H9 (cell line): ENCODE measurements at regions not wholly inside any gene's neighbourhood (a gene's known extent, or its start where the extent isn't known, plus 50 kb on each side); places are given as distances from the start of the nearest gene placed in this dataset.

Experiments
- DNase-seq: peaks from one replicate; pipeline ENCODE4 v3.0.0-alpha.2; 2017
- H2AFZ ChIP-seq: one replicate; pipeline ENCODE4 v1.6.1; 2013; ENCODE audit warnings: mild to moderate bottlenecking, low read length, control low read depth, moderate library complexity
- H2AK5ac ChIP-seq: 2 replicates; pipeline ENCODE4 v1.6.1; 2013; ENCODE audit warnings: low read length, control low read depth, mixed read lengths; ENCODE audit not compliant: insufficient read length
- H2BK120ac ChIP-seq: one replicate; pipeline ENCODE4 v1.6.1; 2013; ENCODE audit warnings: low read depth, mild to moderate bottlenecking, low read length, control low read depth, inconsistent platforms; ENCODE audit not compliant: poor library complexity, severe bottlenecking
- H2BK12ac ChIP-seq: 2 replicates; pipeline ENCODE4 v1.6.1; 2013; ENCODE audit warnings: low read length, control low read depth, mixed read lengths, low read depth; ENCODE audit not compliant: insufficient read length
- H2BK15ac ChIP-seq: 2 replicates; pipeline ENCODE4 v1.6.1; 2013; ENCODE audit warnings: low read depth, low read length, control low read depth
- H2BK20ac ChIP-seq: one replicate; pipeline ENCODE4 v1.6.1; 2013; ENCODE audit warnings: low read depth, mild to moderate bottlenecking, low read length, control low read depth, inconsistent platforms; ENCODE audit not compliant: poor library complexity, severe bottlenecking
- H2BK5ac ChIP-seq: 2 replicates; pipeline ENCODE4 v1.6.1; 2013; ENCODE audit warnings: low read length, control low read depth, mixed read lengths; ENCODE audit not compliant: insufficient read length
- H3K14ac ChIP-seq: 2 replicates; pipeline ENCODE4 v1.6.1; 2013; ENCODE audit warnings: low read length, control low read depth; ENCODE audit not compliant: insufficient read depth
- H3K18ac ChIP-seq: 2 replicates; pipeline ENCODE4 v1.6.1; 2013; ENCODE audit warnings: low read depth, mild to moderate bottlenecking, mixed read lengths, low read length, control low read depth; ENCODE audit not compliant: insufficient read length
- H3K23ac ChIP-seq: 2 replicates; pipeline ENCODE4 v1.6.1; 2013; ENCODE audit warnings: low read length, control low read depth, mixed read lengths, low read depth; ENCODE audit not compliant: insufficient read length
- H3K23me2 ChIP-seq: 2 replicates; pipeline ENCODE4 v1.6.1; 2013; ENCODE audit warnings: low read depth, mild to moderate bottlenecking, mixed read lengths, low read length, control low read depth; ENCODE audit not compliant: insufficient read length, poor library complexity, severe bottlenecking
- H3K27ac ChIP-seq: 2 replicates; pipeline ENCODE4 v1.5.1; 2013; ENCODE audit warnings: low read length, control low read depth, mixed read lengths, low read depth; ENCODE audit not compliant: insufficient read length
- H3K27me3 ChIP-seq: 2 replicates; pipeline ENCODE4 v1.6.1; 2013; ENCODE audit warnings: low read length, control low read depth, inconsistent platforms; ENCODE audit not compliant: insufficient read depth
- H3K4ac ChIP-seq: 2 replicates; pipeline ENCODE4 v1.6.1; 2013; ENCODE audit warnings: low read depth, mild to moderate bottlenecking, control low read depth, inconsistent platforms, low read length, moderate library complexity
- H3K4me1 ChIP-seq: 2 replicates; pipeline ENCODE4 v1.6.1; 2013; ENCODE audit warnings: low read length, control low read depth, inconsistent platforms; ENCODE audit not compliant: insufficient read depth
- H3K4me2 ChIP-seq: 2 replicates; pipeline ENCODE4 v1.6.1; 2013; ENCODE audit warnings: low read length, control low read depth, mixed read lengths; ENCODE audit not compliant: insufficient read length, insufficient read depth
- H3K56ac ChIP-seq: 2 replicates; pipeline ENCODE4 v1.6.1; 2013; ENCODE audit warnings: low read depth, mild to moderate bottlenecking, mixed read lengths, low read length, control low read depth; ENCODE audit not compliant: insufficient read length
- H3K79me1 ChIP-seq: 2 replicates; pipeline ENCODE4 v1.6.1; 2013; ENCODE audit warnings: low read depth, mild to moderate bottlenecking, moderate library complexity, low read length, control low read depth, inconsistent platforms; ENCODE audit not compliant: insufficient read depth, poor library complexity, severe bottlenecking
- H3K79me2 ChIP-seq: 2 replicates; pipeline ENCODE4 v1.6.1; 2013; ENCODE audit warnings: low read length, control low read depth, inconsistent platforms; ENCODE audit not compliant: insufficient read depth
- H3K9ac ChIP-seq: 2 replicates; pipeline ENCODE4 v1.6.1; 2013; ENCODE audit warnings: low read length, control low read depth, mixed read lengths; ENCODE audit not compliant: insufficient read length; ENCODE audit errors: extremely low read depth
- H3K9me3 ChIP-seq: one replicate; pipeline ENCODE4 v1.6.1; 2013; ENCODE audit warnings: low read depth, low read length, inconsistent platforms; ENCODE audit not compliant: control insufficient read depth
- H3T11ph ChIP-seq: one replicate; pipeline ENCODE4 v1.6.1; 2013; ENCODE audit warnings: mild to moderate bottlenecking, low read length, control low read depth, inconsistent platforms
- H4K20me1 ChIP-seq: one replicate; pipeline ENCODE4 v1.6.1; 2013; ENCODE audit not compliant: control insufficient read depth, insufficient read length, insufficient read depth
- H4K5ac ChIP-seq: 2 replicates; pipeline ENCODE4 v1.6.1; 2013; ENCODE audit warnings: low read depth, mild to moderate bottlenecking, mixed read lengths, low read length, control low read depth; ENCODE audit not compliant: insufficient read length
- H4K8ac ChIP-seq: replicated peaks from 2 replicates; pipeline ENCODE4 v1.6.1; 2013; ENCODE audit warnings: low read length, control low read depth, mixed read lengths, low read depth; ENCODE audit not compliant: insufficient read length
- H4K91ac ChIP-seq: 2 replicates; pipeline ENCODE4 v1.6.1; 2013; ENCODE audit warnings: low read depth, mild to moderate bottlenecking, moderate library complexity, mixed read lengths, low read length, control low read depth; ENCODE audit not compliant: insufficient read length
- H3K27ac Mint-ChIP-seq, 3 experiments: 2 replicates in 2 of 3; 3 replicates in 1 of 3; pipeline ENCODE4 v1.8.0; 2020 to 2021; ENCODE audit warnings: mixed read lengths in 3 of 3, mild to moderate bottlenecking in 1 of 3, moderate library complexity in 1 of 3
- H3K27me3 Mint-ChIP-seq: 2 replicates; pipeline ENCODE4 v1.8.0; 2021; ENCODE audit warnings: low read depth, mild to moderate bottlenecking, moderate library complexity, mixed read lengths
- H3K36me3 Mint-ChIP-seq, 3 experiments: 2 replicates in 2 of 3; 3 replicates in 1 of 3; pipeline ENCODE4 v1.8.0; 2020 to 2021; ENCODE audit warnings: low read depth in 3 of 3, mixed read lengths in 3 of 3; ENCODE audit not compliant: insufficient read depth in 1 of 3
- H3K4me1 Mint-ChIP-seq, 2 experiments: 2 replicates each; pipeline ENCODE4 v1.8.0; 2020; ENCODE audit warnings: mixed read lengths in 2 of 2
- H3K4me3 Mint-ChIP-seq, 2 experiments: 2 replicates in 1 of 2; 3 replicates in 1 of 2; pipeline ENCODE4 v1.8.0; 2020 to 2021; ENCODE audit warnings: mild to moderate bottlenecking in 2 of 2, mixed read lengths in 2 of 2, moderate library complexity in 1 of 2
- H3K9me3 Mint-ChIP-seq, 2 experiments: 2 replicates in 1 of 2; 3 replicates in 1 of 2; pipeline ENCODE4 v1.8.0; 2020; ENCODE audit warnings: mild to moderate bottlenecking in 2 of 2, mixed read lengths in 2 of 2, moderate library complexity in 1 of 2
- WGBS: extraction: QIAGEN DNeasy Blood & Tissue Kit; methylation state at CpG from one replicate; pipeline ENCODE4 v1.1.7; 2013; ENCODE audit warnings: missing lambda C conversion rate, low lambda C conversion rate, mixed read lengths; ENCODE audit not compliant: insufficient read length; ENCODE audit errors: extremely low coverage; 5-methylcytosine and 5-hydroxymethylcytosine counted together
- TF ChIP-seq, protein P1 (sequence below): fragments of 200-600 bp; sonication (generic); conservative IDR thresholded peaks from 3 replicates; pipeline ENCODE4 v1.8.0; 2021; ENCODE audit warnings: antibody characterized with exemption, mild to moderate bottlenecking

DNA sequence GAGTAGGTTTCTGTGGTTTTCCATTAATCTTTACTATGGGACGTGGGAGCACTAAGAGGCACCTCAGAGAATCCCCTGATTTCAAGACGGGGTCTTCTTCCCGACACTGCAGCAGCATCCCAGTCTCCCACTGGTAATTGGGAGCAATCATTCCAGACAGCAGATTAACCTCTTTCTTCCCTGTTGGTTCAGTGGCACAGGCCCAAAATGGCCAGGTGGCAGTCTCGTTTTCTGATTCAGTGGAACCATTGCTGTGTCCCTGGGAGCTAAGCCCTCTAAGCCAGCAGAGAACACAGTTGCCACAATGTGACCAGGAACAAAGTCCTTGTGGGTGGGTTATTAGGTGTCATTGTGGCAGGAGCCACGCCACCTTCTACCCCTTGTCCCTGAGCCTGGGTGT lies 342.1 kb downstream of the MATN1 start:
- WGBS, result no CpG with 5 or more reads among the region's 5 CpGs
- no peaks in the 10 kb centered on the region for H3K4me1 ChIP-seq
- no peak overlapping the region for H3T11ph ChIP-seq
- H3K79me1 ChIP-seq, result no peaks in the 10 kb centered on the region
- Mint-ChIP-seq H3K36me3 (no peaks in the 10 kb centered on the region), H3K4me1 (peaks cover 5 to 19% of the 10 kb centered on the region in 2 experiments; a peak in 3 of 4 replicates), H3K27ac (no peak overlapping the region), H3K4me3 (no peak overlapping the region), H3K27me3 (peaks cover 4% of the 10 kb centered on the region), H3K9me3 (no peaks in the 10 kb centered on the region)
- no peak overlapping the region for H4K8ac ChIP-seq
- H3K56ac ChIP-seq, result no peak overlapping the region
- no peak overlapping the region for H2BK20ac ChIP-seq
- H3K14ac ChIP-seq, result no peak overlapping the region
- TF ChIP-seq, protein P1, sequence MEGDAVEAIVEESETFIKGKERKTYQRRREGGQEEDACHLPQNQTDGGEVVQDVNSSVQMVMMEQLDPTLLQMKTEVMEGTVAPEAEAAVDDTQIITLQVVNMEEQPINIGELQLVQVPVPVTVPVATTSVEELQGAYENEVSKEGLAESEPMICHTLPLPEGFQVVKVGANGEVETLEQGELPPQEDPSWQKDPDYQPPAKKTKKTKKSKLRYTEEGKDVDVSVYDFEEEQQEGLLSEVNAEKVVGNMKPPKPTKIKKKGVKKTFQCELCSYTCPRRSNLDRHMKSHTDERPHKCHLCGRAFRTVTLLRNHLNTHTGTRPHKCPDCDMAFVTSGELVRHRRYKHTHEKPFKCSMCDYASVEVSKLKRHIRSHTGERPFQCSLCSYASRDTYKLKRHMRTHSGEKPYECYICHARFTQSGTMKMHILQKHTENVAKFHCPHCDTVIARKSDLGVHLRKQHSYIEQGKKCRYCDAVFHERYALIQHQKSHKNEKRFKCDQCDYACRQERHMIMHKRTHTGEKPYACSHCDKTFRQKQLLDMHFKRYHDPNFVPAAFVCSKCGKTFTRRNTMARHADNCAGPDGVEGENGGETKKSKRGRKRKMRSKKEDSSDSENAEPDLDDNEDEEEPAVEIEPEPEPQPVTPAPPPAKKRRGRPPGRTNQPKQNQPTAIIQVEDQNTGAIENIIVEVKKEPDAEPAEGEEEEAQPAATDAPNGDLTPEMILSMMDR, result no peak
- no peak overlapping the region for H4K91ac ChIP-seq
- H3K18ac ChIP-seq, result no peak overlapping the region
- no peak overlapping the region for H2AFZ ChIP-seq
- H2BK15ac ChIP-seq, result no peak overlapping the region
- no peak for DNase-seq
- H2AK5ac ChIP-seq, result no peak overlapping the region
- no peak overlapping the region for H3K9ac ChIP-seq
- no peak overlapping the region for H2BK12ac ChIP-seq
- no peak overlapping the region for H2BK5ac ChIP-seq
- no peaks in the 10 kb centered on the region for H3K9me3 ChIP-seq
- no peaks in the 10 kb centered on the region for H3K79me2 ChIP-seq
- no peak overlapping the region for H4K5ac ChIP-seq
- H4K20me1 ChIP-seq, result no peaks in the 10 kb centered on the region
- H3K4ac ChIP-seq, result no peak overlapping the region
- H3K27me3 ChIP-seq, result no peaks in the 10 kb centered on the region
- no peak overlapping the region for H3K4me2 ChIP-seq
- no peaks in the 10 kb centered on the region for H3K23me2 ChIP-seq
- H3K27ac ChIP-seq, result no peak overlapping the region
- H2BK120ac ChIP-seq, result no peak overlapping the region
- no peak overlapping the region for H3K23ac ChIP-seq
